ENCODE measurements at regions not wholly inside any gene's neighbourhood (a gene's known extent, or its start where the extent isn't known, plus 50 kb on each side); places are given as distances from the start of the nearest gene placed in this dataset.
"Not testable (repeated sequence)": the region's sequence is repeated elsewhere in the genome, so short reads cannot be mapped to it uniquely, and the experiment has no call there.

DNA sequence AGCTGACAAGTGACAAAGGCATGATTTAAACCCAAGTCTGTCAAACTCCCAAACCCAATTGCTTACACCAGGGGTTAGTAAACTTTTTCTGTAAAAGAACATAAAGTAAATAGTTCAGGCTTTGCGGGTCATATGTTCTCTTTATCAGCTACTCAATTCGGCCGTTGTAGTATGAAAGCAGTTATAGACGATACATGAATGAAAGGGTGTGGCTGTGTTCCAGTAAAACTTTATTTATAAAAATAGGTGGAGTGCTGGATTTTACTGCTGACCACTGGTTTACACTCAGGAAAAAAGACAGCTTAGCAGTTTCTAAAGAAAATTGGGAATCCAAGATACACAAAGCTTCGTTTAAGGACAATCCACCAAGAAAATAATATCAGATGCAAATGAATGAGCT is 124.3 kb upstream of the BCL9 start:
- Histone ChIP-seq H3K9ac (ENCODE audit: low read depth in 1 of 2, low read length in 2 of 2) (no peak overlapping the region), H3K9me3 (ENCODE audit: control insufficient read depth in 4 of 4, low read length in 3 of 4) (no peaks in the 10 kb centered on the region), H3K4me1 (ENCODE audit: control insufficient read depth in 4 of 4, insufficient read depth in 4 of 4, low read length in 3 of 4) (peaks cover 0 to 10% (median 7%) of the 10 kb centered on the region in 4 donors), H3K4me3 (ENCODE audit: low read depth in 1 of 3, low read length in 3 of 3) (no peak overlapping the region), H3K27me3 (ENCODE audit: control insufficient read depth in 4 of 4, insufficient read depth in 4 of 4, low read length in 3 of 4) (no peaks in the 10 kb centered on the region), H3K27ac (ENCODE audit: low read depth in 1 of 2, low read length in 2 of 2) (no peak overlapping the region), H3K36me3 (ENCODE audit: control insufficient read depth in 4 of 4, insufficient read depth in 3 of 4, low read depth in 1 of 4, low read length in 3 of 4) (no peaks in the 10 kb centered on the region)
- no peak for TF ChIP-seq YY1 (IDR thresholded peaks at IDR 0.05)
- no peak for TF ChIP-seq GABPA (IDR thresholded peaks at IDR 0.05 in 1 of 2, conservative IDR thresholded peaks at IDR 0.05 in 1 of 2)
- TF ChIP-seq ZBTB33 (IDR thresholded peaks at IDR 0.05): no peak
- no peak for TF ChIP-seq RXRA (IDR thresholded peaks at IDR 0.05)
- TF ChIP-seq CTCF (IDR thresholded peaks at IDR 0.05; ENCODE audit: low read depth, low read length, missing input control): no peak
- no peak for TF ChIP-seq EGR1 (IDR thresholded peaks at IDR 0.05; ENCODE audit: low read depth in 2 of 2)
- TF ChIP-seq HNF4G (IDR thresholded peaks at IDR 0.05): no peak
- 67% methylated on average over 5 of the region's 5 CpGs for WGBS
- no peak for DNase-seq (ENCODE audit: low spot score)

DNA sequence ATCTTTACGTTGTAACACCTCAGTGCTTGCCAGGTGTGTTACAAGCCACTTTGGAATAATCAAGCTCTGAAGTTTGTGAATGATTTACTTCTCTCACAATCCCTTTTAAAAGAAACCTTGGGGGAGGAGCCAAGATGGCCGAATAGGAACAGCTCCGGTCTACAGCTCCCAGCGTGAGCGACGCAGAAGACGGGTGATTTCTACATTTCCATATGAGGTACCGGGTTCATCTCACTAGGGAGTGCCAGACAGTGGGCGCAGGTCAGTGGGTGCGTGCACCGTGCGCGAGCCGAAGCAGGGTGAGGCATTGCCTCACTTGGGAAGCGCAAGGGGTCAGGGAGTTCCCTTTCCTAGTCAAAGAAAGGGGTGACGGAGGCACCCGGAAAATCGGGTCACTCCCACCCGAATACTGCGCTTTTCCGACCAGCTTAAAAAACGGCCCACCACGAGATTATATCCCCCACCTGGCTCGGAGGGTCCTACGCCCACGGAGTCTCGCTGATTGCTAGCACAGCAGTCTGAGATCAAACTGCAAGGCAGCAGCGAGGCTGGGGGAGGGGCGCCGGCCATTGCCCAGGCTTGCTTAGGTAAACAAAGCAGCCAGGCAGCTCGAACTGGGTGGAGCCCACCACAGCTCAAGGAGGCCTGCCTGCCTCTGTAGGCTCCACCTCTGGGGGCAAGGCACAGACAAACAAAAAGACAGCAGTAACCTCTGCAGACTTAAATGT is 118.0 kb upstream of the BCL9 start:
- H3K4me3 ChIP-seq (ENCODE audit: low read depth in 1 of 3, low read length in 3 of 3); H3K36me3 ChIP-seq (ENCODE audit: control insufficient read depth in 4 of 4, insufficient read depth in 3 of 4, low read depth in 1 of 4, low read length in 3 of 4); H3K9ac ChIP-seq (ENCODE audit: low read depth in 1 of 2, low read length in 2 of 2); H3K4me1 ChIP-seq (ENCODE audit: control insufficient read depth in 4 of 4, insufficient read depth in 4 of 4, low read length in 3 of 4); DNase-seq (ENCODE audit: low spot score); H3K27me3 ChIP-seq (ENCODE audit: control insufficient read depth in 4 of 4, insufficient read depth in 4 of 4, low read length in 3 of 4); H3K27ac ChIP-seq (ENCODE audit: low read depth in 1 of 2, low read length in 2 of 2); H3K9me3 ChIP-seq (ENCODE audit: control insufficient read depth in 4 of 4, low read length in 3 of 4): not testable (repeated sequence)
- WGBS: 73% methylated on average over 31 of the region's 31 CpGs

- Histone ChIP-seq H3K4me3 (ENCODE audit: low read depth in 1 of 3, low read length in 3 of 3) (no peak overlapping the region), H3K4me1 (ENCODE audit: control insufficient read depth in 4 of 4, insufficient read depth in 4 of 4, low read length in 3 of 4) (no peaks in the 10 kb centered on the region), H3K27ac (ENCODE audit: low read depth in 1 of 2, low read length in 2 of 2) (no peak overlapping the region), H3K9me3 (ENCODE audit: control insufficient read depth in 4 of 4, low read length in 3 of 4) (no peaks in the 10 kb centered on the region), H3K27me3 (ENCODE audit: control insufficient read depth in 4 of 4, insufficient read depth in 4 of 4, low read length in 3 of 4) (no peaks in the 10 kb centered on the region), H3K9ac (ENCODE audit: low read depth in 1 of 2, low read length in 2 of 2) (no peak overlapping the region), H3K36me3 (ENCODE audit: control insufficient read depth in 4 of 4, insufficient read depth in 3 of 4, low read depth in 1 of 4, low read length in 3 of 4) (no peaks in the 10 kb centered on the region)
- TF ChIP-seq HNF4G (IDR thresholded peaks at IDR 0.05) (no peak), EGR1 (IDR thresholded peaks at IDR 0.05; ENCODE audit: low read depth in 2 of 2) (no peak), JUND (IDR thresholded peaks at IDR 0.05) (no peak), SP1 (IDR thresholded peaks at IDR 0.05) (no peak), ZBTB33 (IDR thresholded peaks at IDR 0.05) (no peak), YY1 (IDR thresholded peaks at IDR 0.05) (no peak)
- WGBS: 96% methylated on average over 1 of the region's 1 CpG
- no peak for DNase-seq (ENCODE audit: low spot score)
These were observed 106.4 kb upstream of the BCL9 start for GRCh38 chr1:147434921-147435320.
